Right hindlimb (tissue), 1 donor: ENCODE measurements at regions not wholly inside any gene's neighbourhood (a gene's known extent, or its start where the extent isn't known, plus 50 kb on each side); places are given as distances from the start of the nearest gene placed in this dataset.
"Not testable (repeated sequence)": the region's sequence is repeated elsewhere in the genome, so short reads cannot be mapped to it uniquely, and the experiment has no call there.

ENCODE experiments used
- DNase-seq: peaks from one replicate; pipeline ENCODE4 v3.0.0-alpha.2; 2018

- DNase-seq: no peak
These were observed 578.4 kb downstream of the SLCO4C1 start for GRCh38 chr5:101717721-101718120.

- no peak for DNase-seq
These were observed 579.1 kb downstream of the SLCO4C1 start for GRCh38 chr5:101716941-101717340.

GRCh38 chr5:101715790-101716189 lies 580.3 kb downstream of the SLCO4C1 start:
- not testable (repeated sequence) for DNase-seq

GRCh38 chr5:101689306-101689705 lies 606.8 kb downstream of the SLCO4C1 start:
- no peak for DNase-seq

- no peak for DNase-seq
These were observed 607.9 kb downstream of the SLCO4C1 start for GRCh38 chr5:101688156-101688555.

- no peak for DNase-seq
These were observed 608.6 kb downstream of the SLCO4C1 start for GRCh38 chr5:101687349-101687985.

GRCh38 chr5:101686536-101687157 lies 609.4 kb downstream of the SLCO4C1 start:
- DNase-seq: no peak

- no peak for DNase-seq
These were observed 616.3 kb downstream of the SLCO4C1 start for GRCh38 chr5:101679816-101680215.

- DNase-seq: peak; percentile 61
These were observed 617.4 kb downstream of the SLCO4C1 start for GRCh38 chr5:101678481-101679193.

- no peak for DNase-seq
These were observed 618.1 kb downstream of the SLCO4C1 start for GRCh38 chr5:101677961-101678360.

GRCh38 chr5:101676646-101677045 lies 619.4 kb downstream of the SLCO4C1 start:
- DNase-seq: no peak

GRCh38 chr5:101675510-101676219 lies 620.4 kb downstream of the SLCO4C1 start:
- DNase-seq: no peak

- no peak for DNase-seq
These were observed 623.0 kb downstream of the SLCO4C1 start for GRCh38 chr5:101673120-101673519.

- DNase-seq: no peak
These were observed 631.9 kb downstream of the SLCO4C1 start for GRCh38 chr5:101664071-101664791.

- DNase-seq: no peak
These were observed 632.5 kb downstream of the SLCO4C1 start for GRCh38 chr5:101663543-101663942.

- no peak for DNase-seq
These were observed 633.8 kb downstream of the SLCO4C1 start for GRCh38 chr5:101662263-101662662.

GRCh38 chr5:101658433-101658832 lies 637.7 kb downstream of the SLCO4C1 start:
- no peak for DNase-seq

- no peak for DNase-seq
These were observed 642.1 kb downstream of the SLCO4C1 start for GRCh38 chr5:101653996-101654395.

- no peak for DNase-seq
These were observed 648.2 kb downstream of the SLCO4C1 start for GRCh38 chr5:101647861-101648260.

- DNase-seq: no peak
These were observed 652.3 kb downstream of the SLCO4C1 start for GRCh38 chr5:101643794-101644193.

GRCh38 chr5:101637599-101637998 lies 658.5 kb downstream of the SLCO4C1 start:
- DNase-seq: no peak

GRCh38 chr5:101627770-101628169 lies 668.3 kb downstream of the SLCO4C1 start:
- DNase-seq: not testable (repeated sequence)

GRCh38 chr5:101626572-101626971 lies 669.5 kb downstream of the SLCO4C1 start:
- no peak for DNase-seq
